Astrocyte of the hippocampus (primary cell): ENCODE measurements at regions not wholly inside any gene's neighbourhood (a gene's known extent, or its start where the extent isn't known, plus 50 kb on each side); places are given as distances from the start of the nearest gene placed in this dataset.

Experiments used
- DNase-seq: peaks from one replicate; pipeline ENCODE4 v3.0.0; 2011; ENCODE audit warnings: low read depth, low spot score

GRCh38 chr5:103498800-103499551 lies 63.6 kb downstream of the NUDT12 start:
- DNase-seq = peak; percentile 15

- no peak for DNase-seq
Observed at GRCh38 chr5:103498211-103498610, 64.4 kb downstream of the NUDT12 start.

- no peak for DNase-seq
Observed at GRCh38 chr5:103497781-103498180, 64.8 kb downstream of the NUDT12 start.

GRCh38 chr5:103490030-103490739 lies 72.4 kb downstream of the NUDT12 start:
- no peak for DNase-seq

- no peak for DNase-seq
Observed at GRCh38 chr5:103489307-103489706, 73.3 kb downstream of the NUDT12 start.

- DNase-seq = no peak
Observed at GRCh38 chr5:103487822-103488493, 74.6 kb downstream of the NUDT12 start.

GRCh38 chr5:103487218-103487617 lies 75.4 kb downstream of the NUDT12 start:
- DNase-seq = peak; percentile 21

- DNase-seq = no peak
Observed at GRCh38 chr5:103486739-103487138, 75.8 kb downstream of the NUDT12 start.

- DNase-seq = no peak
Observed at GRCh38 chr5:103480246-103480645, 82.3 kb downstream of the NUDT12 start.

- DNase-seq = no peak
Observed at GRCh38 chr5:103477678-103478077, 84.9 kb downstream of the NUDT12 start.

- no peak for DNase-seq
Observed at GRCh38 chr5:103476811-103477210, 85.8 kb downstream of the NUDT12 start.

- peak; percentile 69 for DNase-seq
Observed at GRCh38 chr5:103475629-103476240, 86.9 kb downstream of the NUDT12 start.

- no peak for DNase-seq
Observed at GRCh38 chr5:103474677-103475076, 87.9 kb downstream of the NUDT12 start.

GRCh38 chr5:103473725-103474124 lies 88.9 kb downstream of the NUDT12 start:
- DNase-seq = no peak

GRCh38 chr5:103472830-103473229 lies 89.8 kb downstream of the NUDT12 start:
- DNase-seq = no peak

- DNase-seq = no peak
Observed at GRCh38 chr5:103472265-103472664, 90.3 kb downstream of the NUDT12 start.

- no peak for DNase-seq
Observed at GRCh38 chr5:103469288-103470040, 93.1 kb downstream of the NUDT12 start.

GRCh38 chr5:103467831-103468230 lies 94.8 kb downstream of the NUDT12 start:
- DNase-seq = no peak

- no peak for DNase-seq
Observed at GRCh38 chr5:103466495-103466894, 96.1 kb downstream of the NUDT12 start.

GRCh38 chr5:103465891-103466290 lies 96.7 kb downstream of the NUDT12 start:
- no peak for DNase-seq

- no peak for DNase-seq
Observed at GRCh38 chr5:103464835-103465484, 97.6 kb downstream of the NUDT12 start.
